NB4 (cell line): ENCODE measurements at regions not wholly inside any gene's neighbourhood (a gene's known extent, or its start where the extent isn't known, plus 50 kb on each side); places are given as distances from the start of the nearest gene placed in this dataset.

ENCODE experiments used
- CTCF ChIP-seq: IDR thresholded peaks from one replicate; pipeline ENCODE4 v1.5.1; 2012; ENCODE audit warnings: low read depth, low read length
- MYC ChIP-seq: IDR thresholded peaks from 2 replicates; pipeline ENCODE4 v1.6.1; 2011; ENCODE audit warnings: low read depth, low read length

GRCh38 chr10:43699516-43699915 lies 50.8 kb upstream of the ZNF32 start:
- no peak for TF ChIP-seq CTCF
- TF ChIP-seq MYC, result no peak
